B cell (primary cell): ENCODE measurements at regions not wholly inside any gene's neighbourhood (a gene's known extent, or its start where the extent isn't known, plus 50 kb on each side); places are given as distances from the start of the nearest gene placed in this dataset.

Experiments used
- ATAC-seq: fragments of 200-7000 bp; cut with Tn5 transposase; one replicate; pipeline ENCODE4 v1.10.0; 2021; ENCODE audit warnings: low read depth, mild to moderate bottlenecking, moderate number of reproducible peaks, moderate library complexity
- CTCF ChIA-PET: fragments of 350-600 bp; sonication (Branson Sonifier 250); formaldehyde crosslinking; loops from one replicate; lab custom pipeline; 2021; ENCODE audit warnings: antibody characterized with exemption, inconsistent platforms; lab: Charles Lee
- POLR2A ChIA-PET: fragments of 350-600 bp; sonication (Branson Sonifier 250); formaldehyde crosslinking; loops from one replicate; lab custom pipeline; 2021; ENCODE audit warnings: antibody characterized with exemption; lab: Charles Lee
- DNase-seq: peaks from one replicate; pipeline ENCODE4 v3.0.0; 2013
- H2AFZ ChIP-seq: 2 replicates; pipeline ENCODE4 v1.6.1; 2012; ENCODE audit warnings: mild to moderate bottlenecking, low read depth, low read length; ENCODE audit not compliant: insufficient read depth, poor library complexity, severe bottlenecking
- H3K27ac ChIP-seq, 2 donors: 1 replicate in 1 of 2; 2 replicates in 1 of 2; pipeline ENCODE4 v1.5.1; 2012 to 2013; ENCODE audit warnings: low read length in 2 of 2, mild to moderate bottlenecking in 2 of 2, moderate library complexity in 1 of 2
- H3K27me3 ChIP-seq, 4 experiments: fragments of 200-600 bp in 1 of 4; sonication (generic) in 1 of 4; replicated peaks in 1 of 4; 1 replicate in 2 of 4; 2 replicates in 2 of 4; pipeline versions ENCODE4 v1.6.1 to v1.7.0; 2013 to 2016; ENCODE audit warnings: low read length in 3 of 4, mild to moderate bottlenecking in 2 of 4, mixed read lengths in 1 of 4, moderate library complexity in 1 of 4; ENCODE audit not compliant: insufficient read depth in 4 of 4, control insufficient read depth in 3 of 4; ENCODE audit errors: control extremely low read depth in 1 of 4
- H3K36me3 ChIP-seq, 2 experiments: replicated peaks in 1 of 2; 1 replicate in 1 of 2; 2 replicates in 1 of 2; pipeline versions ENCODE4 v1.6.1 to v1.7.1; 2013; ENCODE audit warnings: low read length in 1 of 2; ENCODE audit not compliant: insufficient read depth in 2 of 2, control insufficient read depth in 1 of 2; ENCODE audit errors: control extremely low read depth in 1 of 2, extremely low read depth in 1 of 2
- H3K4me1 ChIP-seq, 2 donors: fragments of 200-600 bp in 1 of 2; sonication (generic) in 1 of 2; 1 replicate in 1 of 2; 2 replicates in 1 of 2; pipeline versions ENCODE4 v1.5.1 to v1.6.1; 2013 to 2017; ENCODE audit warnings: low read length in 2 of 2; ENCODE audit not compliant: control insufficient read depth in 2 of 2, insufficient read depth in 2 of 2
- H3K4me2 ChIP-seq: replicated peaks from 2 replicates; pipeline ENCODE3; 2012; ENCODE audit warnings: mild to moderate bottlenecking, low read depth, low read length; ENCODE audit not compliant: poor library complexity, severe bottlenecking
- H3K4me3 ChIP-seq, 5 experiments: fragments of 200-600 bp in 1 of 5; sonication (generic) in 1 of 5; 1 replicate in 3 of 5; 2 replicates in 2 of 5; pipeline versions ENCODE4 v1.5.1 to v1.7.0; 2011 to 2016; ENCODE audit warnings: low read length in 4 of 5, mild to moderate bottlenecking in 4 of 5, low read depth in 2 of 5, control low read depth in 1 of 5, moderate library complexity in 1 of 5; ENCODE audit not compliant: insufficient read depth in 1 of 5; ENCODE audit errors: control extremely low read depth in 1 of 5, extremely low read depth in 1 of 5
- H3K79me2 ChIP-seq: fragments of 200-600 bp; sonication (generic); one replicate; pipeline ENCODE4 v1.6.0; 2016; ENCODE audit warnings: low read length; ENCODE audit not compliant: control insufficient read depth, insufficient read depth
- H3K9ac ChIP-seq: fragments of 200-600 bp; sonication (generic); 2 replicates; pipeline ENCODE4 v1.6.1; 2017; ENCODE audit warnings: mild to moderate bottlenecking, low read length, moderate library complexity
- H3K9me3 ChIP-seq, 3 donors: one replicate each; pipeline versions ENCODE4 v1.6.1 to v1.7.1; 2013; ENCODE audit warnings: low read length in 2 of 3; ENCODE audit not compliant: control insufficient read depth in 2 of 3, insufficient read depth in 1 of 3; ENCODE audit errors: control extremely low read depth in 1 of 3
- H4K20me1 ChIP-seq: 2 replicates; pipeline ENCODE4 v1.6.0; 2012; ENCODE audit warnings: mild to moderate bottlenecking, low read length; ENCODE audit not compliant: insufficient read depth, control insufficient read depth, poor library complexity, severe bottlenecking
- H3K27ac Mint-ChIP-seq: one replicate; pipeline ENCODE4 v1.8.0; 2021; ENCODE audit warnings: mixed read lengths
- H3K27me3 Mint-ChIP-seq: one replicate; pipeline ENCODE4 v1.8.0; 2021; ENCODE audit warnings: mixed read lengths
- H3K4me1 Mint-ChIP-seq: one replicate; pipeline ENCODE4 v1.8.0; 2021; ENCODE audit warnings: mixed read lengths
- H3K4me3 Mint-ChIP-seq: one replicate; pipeline ENCODE4 v1.8.0; 2021; ENCODE audit warnings: mixed read lengths
- H3K9me3 Mint-ChIP-seq: one replicate; pipeline ENCODE4 v1.8.0; 2022; ENCODE audit warnings: mixed read lengths; ENCODE audit not compliant: insufficient read depth
- CTCF ChIP-seq: fragments of 200-600 bp; IDR thresholded peaks from one replicate; pipeline ENCODE4 v1.8.0; 2022; ENCODE audit warnings: antibody characterized with exemption, mild to moderate bottlenecking
- EZH2 ChIP-seq: IDR thresholded peaks from 2 replicates; pipeline ENCODE4 v1.6.1; 2012; ENCODE audit warnings: borderline replicate concordance, low read depth, mild to moderate bottlenecking, moderate library complexity, low read length; ENCODE audit not compliant: insufficient read depth, poor library complexity, severe bottlenecking
- WGBS: methylation state at CpG from one replicate; pipeline ENCODE4 v1.1.5; 2013; ENCODE audit warnings: missing lambda C conversion rate; ENCODE audit not compliant: insufficient coverage; 5-methylcytosine and 5-hydroxymethylcytosine counted together
- intact Hi-C: fragments of 100-400 bp; cut with micrococcal nuclease; formaldehyde crosslinking; loops from one replicate; pipeline ENCODE4 v1.10.0; 2022

- Histone ChIP-seq H3K4me1 (no peaks in the 10 kb centered on the region), H3K79me2 (no peaks in the 10 kb centered on the region), H2AFZ (no peak overlapping the region), H3K27ac (no peak overlapping the region), H4K20me1 (no peaks in the 10 kb centered on the region), H3K9me3 (peaks cover 0 to 3% (median 0%) of the 10 kb centered on the region in 3 donors), H3K27me3 (no peaks in the 10 kb centered on the region), H3K9ac (no peak overlapping the region), H3K36me3 (no peaks in the 10 kb centered on the region), H3K4me2 (no peak overlapping the region), H3K4me3 (no peak overlapping the region)
- ATAC-seq, result no peak
- TF ChIP-seq EZH2 (no peak), CTCF (no peak)
- 30% methylated on average over 2 of the region's 5 CpGs for WGBS
- DNase-seq, result no peak
- Mint-ChIP-seq H3K4me1 (no peaks in the 10 kb centered on the region), H3K4me3 (no peak overlapping the region), H3K9me3 (peaks cover 2% of the 10 kb centered on the region), H3K27me3 (no peaks in the 10 kb centered on the region), H3K27ac (no peak overlapping the region)
- intact Hi-C loops, result no loop called here
- CTCF ChIA-PET, result no interaction called here
- POLR2A ChIA-PET, result no interaction called here
Observed at GRCh38 chr21:16624479-16625118, 888.2 kb upstream of the CXADR start.

DNA sequence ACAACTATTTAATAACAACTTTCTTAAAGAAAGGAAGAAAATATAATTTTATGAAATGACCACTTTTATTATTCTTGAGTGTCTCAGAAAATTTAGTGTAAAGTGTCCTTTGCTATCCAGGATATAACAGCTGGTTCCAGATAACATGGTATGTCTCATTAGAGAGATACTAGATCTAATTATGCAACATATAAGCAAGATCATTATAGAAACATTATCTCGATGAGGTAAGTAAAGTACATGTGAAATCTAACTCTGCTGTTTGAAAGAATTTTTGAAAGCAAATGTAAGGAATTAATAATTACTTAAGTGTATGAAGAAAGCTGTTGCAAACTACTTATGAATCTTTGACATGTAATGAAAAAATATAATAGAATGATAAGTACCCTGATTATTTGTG, 887.4 kb upstream of the CXADR start:
- Histone ChIP-seq H3K9me3 (peaks cover 0 to 3% (median 0%) of the 10 kb centered on the region in 3 donors), H3K4me1 (no peaks in the 10 kb centered on the region), H3K9ac (no peak overlapping the region), H2AFZ (no peak overlapping the region), H3K4me3 (no peak overlapping the region), H3K79me2 (no peaks in the 10 kb centered on the region), H3K4me2 (no peak overlapping the region), H3K27ac (no peak overlapping the region), H4K20me1 (no peaks in the 10 kb centered on the region), H3K27me3 (no peaks in the 10 kb centered on the region), H3K36me3 (no peaks in the 10 kb centered on the region)
- Mint-ChIP-seq H3K4me3 (no peak overlapping the region), H3K9me3 (peaks cover 2% of the 10 kb centered on the region), H3K27me3 (no peaks in the 10 kb centered on the region), H3K27ac (no peak overlapping the region), H3K4me1 (no peaks in the 10 kb centered on the region)
- ChIA-PET POLR2A (no interaction called here), CTCF (no interaction called here)
- no peak for TF ChIP-seq EZH2
- TF ChIP-seq CTCF, result no peak
- ATAC-seq (no peak), DNase-seq (no peak)
- intact Hi-C loops, result no loop called here
- no CpG with 5 or more reads among the region's 1 CpG for WGBS
